ENCODE measurements at regions not wholly inside any gene's neighbourhood (a gene's known extent, or its start where the extent isn't known, plus 50 kb on each side); places are given as distances from the start of the nearest gene placed in this dataset.
A peak's percentile ranks its signal among the peaks of the same experiment; 100 is the strongest.

GRCh38 chr14:56460469-56460868 lies 119.1 kb upstream of the TMEM260 start:
- H3K4me3 ChIP-seq (ENCODE audit: low read depth, low read length) = no peak overlapping the region
- ChIA-PET CTCF (interaction anchor here (0.6 to 1.4 kb wide), 3 partner anchors 26 to 1030 kb away, joined by 3 read pairs; no protein-coding TSS in a partner anchor), POLR2A (no interaction called here)
- TF ChIP-seq, protein P1, sequence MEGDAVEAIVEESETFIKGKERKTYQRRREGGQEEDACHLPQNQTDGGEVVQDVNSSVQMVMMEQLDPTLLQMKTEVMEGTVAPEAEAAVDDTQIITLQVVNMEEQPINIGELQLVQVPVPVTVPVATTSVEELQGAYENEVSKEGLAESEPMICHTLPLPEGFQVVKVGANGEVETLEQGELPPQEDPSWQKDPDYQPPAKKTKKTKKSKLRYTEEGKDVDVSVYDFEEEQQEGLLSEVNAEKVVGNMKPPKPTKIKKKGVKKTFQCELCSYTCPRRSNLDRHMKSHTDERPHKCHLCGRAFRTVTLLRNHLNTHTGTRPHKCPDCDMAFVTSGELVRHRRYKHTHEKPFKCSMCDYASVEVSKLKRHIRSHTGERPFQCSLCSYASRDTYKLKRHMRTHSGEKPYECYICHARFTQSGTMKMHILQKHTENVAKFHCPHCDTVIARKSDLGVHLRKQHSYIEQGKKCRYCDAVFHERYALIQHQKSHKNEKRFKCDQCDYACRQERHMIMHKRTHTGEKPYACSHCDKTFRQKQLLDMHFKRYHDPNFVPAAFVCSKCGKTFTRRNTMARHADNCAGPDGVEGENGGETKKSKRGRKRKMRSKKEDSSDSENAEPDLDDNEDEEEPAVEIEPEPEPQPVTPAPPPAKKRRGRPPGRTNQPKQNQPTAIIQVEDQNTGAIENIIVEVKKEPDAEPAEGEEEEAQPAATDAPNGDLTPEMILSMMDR (IDR thresholded peaks at IDR 0.05; ENCODE audit: insufficient read depth, low read length, missing control alignments) = no peak
- DNase-seq (ENCODE audit: low read depth, low spot score) = no peak

DNA sequence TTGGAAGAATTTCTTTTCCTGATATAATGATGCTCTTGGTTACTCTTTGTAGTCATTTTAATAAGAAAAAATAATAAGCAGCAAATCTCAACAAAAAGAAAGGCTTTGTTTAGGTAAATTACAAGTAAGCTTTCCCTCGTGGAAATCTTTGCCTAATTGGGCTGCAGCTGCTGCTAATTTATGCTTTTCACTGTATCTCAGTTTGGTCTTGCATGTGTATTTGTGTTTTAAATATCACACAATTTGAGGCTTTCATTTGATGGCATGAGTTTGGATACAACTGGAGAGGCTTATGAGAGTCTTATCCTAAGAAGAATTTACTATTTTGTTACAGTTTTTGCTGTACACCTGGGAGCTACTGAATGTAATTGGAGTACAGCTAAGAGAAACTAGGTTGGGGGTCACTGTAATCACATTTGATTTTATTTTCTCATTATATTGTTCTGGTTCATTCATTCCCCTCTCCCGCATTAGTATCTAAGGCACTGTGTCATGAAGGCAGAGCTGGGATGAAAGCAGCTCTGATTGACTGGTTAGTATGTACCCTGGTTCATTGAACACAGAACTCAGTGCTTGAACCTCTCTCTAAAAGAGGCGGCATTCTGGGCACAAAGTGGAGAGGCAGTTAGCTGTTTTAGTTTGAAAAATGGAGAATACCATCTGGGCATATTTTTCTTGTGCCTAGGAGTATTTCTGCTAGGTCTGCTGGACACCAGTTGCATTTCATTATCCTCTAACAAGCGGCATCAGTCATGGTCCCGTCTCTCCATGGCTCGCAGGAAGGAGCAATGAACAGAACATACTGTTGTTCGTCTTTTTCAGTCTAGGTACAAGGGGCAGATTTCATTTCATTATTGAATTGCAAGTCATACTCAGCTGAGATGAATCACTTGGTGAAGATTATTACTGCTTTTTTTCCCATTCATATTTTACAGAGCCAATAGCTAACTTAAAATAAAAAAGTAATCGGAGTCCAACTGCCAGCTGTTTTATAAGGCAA lies 118.0 kb upstream of the TMEM260 start:
- no peak for DNase-seq (ENCODE audit: low read depth, low spot score)
- ChIA-PET POLR2A (no interaction called here), CTCF (interaction anchor here (0.6 to 2.8 kb wide), 6 partner anchors 12 to 1031 kb away, joined by 3 to 12 read pairs (median 4); no protein-coding TSS in a partner anchor)
- TF ChIP-seq, protein P1 (IDR thresholded peaks at IDR 0.05; ENCODE audit: insufficient read depth, low read length, missing control alignments) = no peak
- H3K4me3 ChIP-seq (ENCODE audit: low read depth, low read length) = no peak overlapping the region

- TF ChIP-seq, protein P1 (IDR thresholded peaks at IDR 0.05; ENCODE audit: insufficient read depth, low read length, missing control alignments) = no peak
- H3K4me3 ChIP-seq (ENCODE audit: low read depth, low read length) = no peak overlapping the region
- DNase-seq (ENCODE audit: low read depth, low spot score) = no peak
- ChIA-PET CTCF (interaction anchor here (0.6 to 2.8 kb wide), 4 partner anchors 12 to 1017 kb away, joined by 3 to 12 read pairs (median 3); no protein-coding TSS in a partner anchor), POLR2A (no interaction called here)
Measured at GRCh38 chr14:56463271-56463890, 116.2 kb upstream of the TMEM260 start.

GRCh38 chr14:56471056-56471455 lies 108.5 kb upstream of the TMEM260 start:
- no peak overlapping the region for H3K4me3 ChIP-seq (ENCODE audit: low read depth, low read length)
- ChIA-PET POLR2A (no interaction called here), CTCF (interaction anchor here (1.7 to 7.6 kb wide), 4 partner anchors 18 to 1032 kb away, joined by 3 to 92 read pairs (median 65); partner anchors contain the start of gene TBPL2)
- no peak for DNase-seq (ENCODE audit: low read depth, low spot score)
- TF ChIP-seq, protein P1 (IDR thresholded peaks at IDR 0.05; ENCODE audit: insufficient read depth, low read length, missing control alignments) = no peak

DNA sequence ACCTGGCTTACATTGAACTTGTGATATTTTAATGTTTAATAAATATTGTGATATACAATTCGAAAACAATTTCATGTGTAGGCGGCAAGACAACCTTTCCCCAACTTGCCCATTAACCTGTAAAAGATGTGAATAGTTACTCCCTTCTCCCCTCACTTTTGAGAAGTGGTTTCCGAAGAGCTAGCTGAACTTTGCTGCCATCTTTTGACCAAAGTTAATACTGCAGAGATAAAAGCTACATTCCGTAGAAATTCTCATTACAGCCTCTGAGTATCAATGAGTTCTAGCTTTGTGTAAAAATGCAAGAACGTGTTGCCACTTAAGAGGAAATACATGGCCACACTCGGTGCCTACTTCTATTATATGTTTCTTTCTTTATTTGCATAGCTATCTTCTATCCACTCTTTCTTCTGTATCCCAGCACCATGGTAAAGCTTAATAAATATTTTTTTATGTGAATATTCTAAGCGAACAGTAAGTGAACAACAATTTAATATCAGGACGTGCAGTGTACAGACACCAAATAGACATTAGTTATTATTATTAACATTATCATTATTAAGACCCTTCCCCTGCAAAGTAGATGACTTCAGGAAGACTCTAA lies 105.1 kb upstream of the TMEM260 start:
- CTCF ChIA-PET = interaction anchor here (0.6 to 7.6 kb wide), 49 partner anchors 10 to 1263 kb away, joined by 3 to 92 read pairs (median 5); partner anchors contain the start of gene TBPL2
- POLR2A ChIA-PET = no interaction called here
- DNase-seq (ENCODE audit: low read depth, low spot score) = no peak
- TF ChIP-seq, protein P1 (IDR thresholded peaks at IDR 0.05; ENCODE audit: insufficient read depth, low read length, missing control alignments) = peak; percentile 51
- H3K4me3 ChIP-seq (ENCODE audit: low read depth, low read length) = no peak overlapping the region

All from AG04449 (cell line).